Esophagus muscularis mucosa (tissue), 4 donors: ENCODE measurements at regions not wholly inside any gene's neighbourhood (a gene's known extent, or its start where the extent isn't known, plus 50 kb on each side); places are given as distances from the start of the nearest gene placed in this dataset.
"Not testable (repeated sequence)": the region's sequence is repeated elsewhere in the genome, so short reads cannot be mapped to it uniquely, and the experiment has no call there.

Experiments
- DNase-seq: peaks from one replicate; pipeline ENCODE4 v3.0.0-alpha.2; 2017; ENCODE audit errors: extremely low spot score
- H3K27ac ChIP-seq, 4 donors: fragments of 200-600 bp; sonication (generic); replicated peaks in 1 of 4; 1 replicate in 3 of 4; 2 replicates in 1 of 4; pipeline ENCODE4 v1.5.1; 2016 to 2019; ENCODE audit warnings: mild to moderate bottlenecking in 1 of 4
- H3K27me3 ChIP-seq, 4 donors: fragments of 200-600 bp; sonication (generic); one replicate each; pipeline versions ENCODE4 v1.5.1 to v1.6.0; 2016 to 2019
- H3K36me3 ChIP-seq, 4 donors: fragments of 200-600 bp; sonication (generic); one replicate each; pipeline ENCODE4 v1.5.1; 2016 to 2019
- H3K4me1 ChIP-seq, 4 donors: fragments of 200-600 bp; sonication (generic); one replicate each; pipeline ENCODE4 v1.5.1; 2016 to 2019
- H3K4me3 ChIP-seq, 4 donors: fragments of 200-600 bp; sonication (generic); 1 replicate in 2 of 4; 2 replicates in 2 of 4; pipeline ENCODE4 v1.5.1; 2016 to 2019; ENCODE audit warnings: mild to moderate bottlenecking in 4 of 4, moderate library complexity in 1 of 4
- H3K9me3 ChIP-seq, 4 donors: fragments of 200-600 bp; sonication (generic); 1 replicate in 3 of 4; 2 replicates in 1 of 4; pipeline ENCODE4 v1.5.1; 2016 to 2019
- EP300 ChIP-seq: sonication (generic); formaldehyde crosslinking; IDR thresholded peaks from one replicate; pipeline ENCODE4 v1.6.1; 2017; ENCODE audit warnings: antibody characterized with exemption
- POLR2A ChIP-seq: fragments of 450-650 bp; IDR thresholded peaks from one replicate; pipeline ENCODE4 v1.6.1; 2017; ENCODE audit warnings: antibody characterized with exemption, moderate library complexity, mild to moderate bottlenecking, low read depth
- POLR2AphosphoS5 ChIP-seq, 2 donors: sonication (generic); formaldehyde crosslinking; IDR thresholded peaks; one replicate each; pipeline ENCODE4 v1.6.1; 2017; ENCODE audit warnings: antibody characterized with exemption in 2 of 2
- WGBS: methylation state at CpG from one replicate; pipeline ENCODE4 v1.1.5; 2018; 5-methylcytosine and 5-hydroxymethylcytosine counted together
- intact Hi-C: fragments of 100-400 bp; cut with DNase I; formaldehyde crosslinking; loops from one replicate; pipeline ENCODE4 v1.15.1; 2023
- TF ChIP-seq, protein P1 (sequence below), 3 experiments: fragments of 200-600 bp in 2 of 3; fragments of 450-650 bp in 1 of 3; sonication (generic) in 2 of 3; IDR thresholded peaks; one replicate each; pipeline ENCODE4 v1.5.1; 2017 to 2019; ENCODE audit warnings: antibody characterized with exemption in 3 of 3, mild to moderate bottlenecking in 2 of 3, moderate library complexity in 1 of 3

DNA sequence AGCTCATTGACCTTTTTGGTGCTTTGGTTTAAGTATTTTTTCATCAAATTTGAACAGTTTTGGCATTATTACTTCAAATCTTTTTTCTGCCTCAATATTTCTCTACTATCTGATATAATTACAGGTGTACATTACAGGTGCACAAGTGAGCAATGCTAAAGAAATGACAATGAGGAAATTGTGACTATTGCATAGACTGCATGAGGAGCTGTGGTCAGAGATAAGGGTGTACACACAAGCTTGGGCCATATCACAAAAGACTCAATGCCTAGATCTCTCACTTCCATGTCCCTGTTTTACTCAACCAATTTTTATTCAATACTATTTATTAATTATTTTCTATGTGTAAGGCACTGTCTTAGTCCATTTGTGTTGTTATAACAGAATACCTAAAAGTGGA, 251.0 kb upstream of the UBASH3B start:
- TF ChIP-seq POLR2A (no peak), POLR2AphosphoS5 (IDR thresholded peaks at IDR 0.05) (no peak), EP300 (no peak)
- TF ChIP-seq, protein P1, sequence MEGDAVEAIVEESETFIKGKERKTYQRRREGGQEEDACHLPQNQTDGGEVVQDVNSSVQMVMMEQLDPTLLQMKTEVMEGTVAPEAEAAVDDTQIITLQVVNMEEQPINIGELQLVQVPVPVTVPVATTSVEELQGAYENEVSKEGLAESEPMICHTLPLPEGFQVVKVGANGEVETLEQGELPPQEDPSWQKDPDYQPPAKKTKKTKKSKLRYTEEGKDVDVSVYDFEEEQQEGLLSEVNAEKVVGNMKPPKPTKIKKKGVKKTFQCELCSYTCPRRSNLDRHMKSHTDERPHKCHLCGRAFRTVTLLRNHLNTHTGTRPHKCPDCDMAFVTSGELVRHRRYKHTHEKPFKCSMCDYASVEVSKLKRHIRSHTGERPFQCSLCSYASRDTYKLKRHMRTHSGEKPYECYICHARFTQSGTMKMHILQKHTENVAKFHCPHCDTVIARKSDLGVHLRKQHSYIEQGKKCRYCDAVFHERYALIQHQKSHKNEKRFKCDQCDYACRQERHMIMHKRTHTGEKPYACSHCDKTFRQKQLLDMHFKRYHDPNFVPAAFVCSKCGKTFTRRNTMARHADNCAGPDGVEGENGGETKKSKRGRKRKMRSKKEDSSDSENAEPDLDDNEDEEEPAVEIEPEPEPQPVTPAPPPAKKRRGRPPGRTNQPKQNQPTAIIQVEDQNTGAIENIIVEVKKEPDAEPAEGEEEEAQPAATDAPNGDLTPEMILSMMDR (IDR thresholded peaks at IDR 0.05), result no peak
- no peaks in the 10 kb centered on the region for H3K27me3 ChIP-seq
- H3K27ac ChIP-seq, result no peak overlapping the region
- peaks cover 0 to 6% (median 0%) of the 10 kb centered on the region in 4 donors for H3K4me1 ChIP-seq
- DNase-seq, result no peak
- intact Hi-C loops, result no loop called here
- H3K4me3 ChIP-seq, result no peak overlapping the region
- no peaks in the 10 kb centered on the region for H3K36me3 ChIP-seq
- H3K9me3 ChIP-seq, result no peaks in the 10 kb centered on the region

DNA sequence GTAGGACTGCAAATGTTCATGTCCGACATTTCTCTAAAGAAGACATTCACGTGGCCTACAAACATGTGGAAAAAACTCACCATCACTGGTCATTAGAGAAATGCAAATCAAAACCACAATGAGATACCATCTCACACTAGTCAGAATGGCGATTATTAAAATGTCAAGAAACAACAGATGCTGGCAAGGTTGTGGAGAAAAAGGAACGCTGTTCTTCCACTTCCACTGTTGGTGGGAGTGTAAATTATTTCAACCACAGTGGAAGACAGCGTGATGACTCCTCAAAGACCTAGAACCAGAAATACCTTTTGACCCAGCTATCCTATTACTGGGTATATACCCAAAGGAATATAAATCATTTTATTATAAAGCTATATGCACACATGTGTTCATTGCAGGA, 253.9 kb upstream of the UBASH3B start:
- intact Hi-C loops, H3K4me3 ChIP-seq, H3K9me3 ChIP-seq, H3K27ac ChIP-seq, H3K27me3 ChIP-seq, H3K36me3 ChIP-seq, H3K4me1 ChIP-seq, DNase-seq: not testable (repeated sequence)
- WGBS, result 81% methylated on average over 5 of the region's 5 CpGs

DNA sequence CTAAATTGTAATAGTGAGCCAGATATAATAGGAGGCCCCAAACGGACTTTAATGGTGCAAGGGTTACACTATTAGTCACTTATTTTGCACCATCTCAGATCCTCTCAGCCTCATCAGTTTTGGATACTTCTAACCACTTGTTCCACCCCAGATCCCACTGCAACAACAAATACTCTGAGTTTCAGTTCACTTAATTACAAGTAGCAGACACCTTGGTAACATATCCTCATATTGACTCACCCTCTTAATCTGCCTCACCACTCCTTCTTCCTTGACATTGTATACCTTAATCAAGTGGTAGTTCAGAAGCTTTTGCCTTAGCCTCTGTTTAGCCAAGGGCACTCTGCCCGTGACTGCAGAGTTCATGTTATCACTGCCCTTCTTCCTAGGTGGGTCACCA, 256.1 kb upstream of the UBASH3B start:
- Histone ChIP-seq H3K4me3 (no peak overlapping the region), H3K4me1 (peaks cover 0 to 4% (median 0%) of the 10 kb centered on the region in 4 donors), H3K36me3 (no peaks in the 10 kb centered on the region), H3K9me3 (no peaks in the 10 kb centered on the region), H3K27ac (no peak overlapping the region), H3K27me3 (no peaks in the 10 kb centered on the region)
- 77% methylated on average over 2 of the region's 2 CpGs for WGBS
- DNase-seq, result no peak
- intact Hi-C loops, result no loop called here
- TF ChIP-seq, protein P1 (IDR thresholded peaks at IDR 0.05), result no peak
- TF ChIP-seq EP300, result no peak
- no peak for TF ChIP-seq POLR2A
- TF ChIP-seq POLR2AphosphoS5 (IDR thresholded peaks at IDR 0.05), result no peak

DNA sequence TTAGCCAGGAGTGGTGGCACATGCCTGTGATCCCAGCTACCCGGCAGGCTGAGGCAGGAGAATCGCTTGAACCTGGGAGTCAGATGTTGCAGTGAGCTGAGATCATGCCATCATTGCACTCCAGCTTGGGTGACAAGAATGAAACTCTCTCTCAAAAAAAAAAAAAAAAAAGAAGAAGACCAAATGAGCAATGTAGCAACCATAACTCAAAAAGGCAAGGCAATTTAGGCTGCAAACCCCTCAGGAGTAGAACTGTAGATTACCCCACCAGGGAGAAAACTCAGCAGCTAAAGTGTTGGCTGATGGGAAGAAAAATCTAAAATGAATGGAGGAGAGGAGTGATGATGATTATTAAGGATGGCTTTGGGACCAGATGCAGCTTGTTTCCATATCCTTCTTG, 256.7 kb upstream of the UBASH3B start:
- 100% methylated on average over 2 of the region's 2 CpGs for WGBS
- H3K4me1 ChIP-seq, result peaks cover 0 to 4% (median 0%) of the 10 kb centered on the region in 4 donors
- H3K36me3 ChIP-seq, result no peaks in the 10 kb centered on the region
- DNase-seq, result no peak
- no peaks in the 10 kb centered on the region for H3K27me3 ChIP-seq
- H3K9me3 ChIP-seq, result no peaks in the 10 kb centered on the region
- TF ChIP-seq, protein P1 (IDR thresholded peaks at IDR 0.05), result no peak
- TF ChIP-seq EP300, result no peak
- TF ChIP-seq POLR2AphosphoS5 (IDR thresholded peaks at IDR 0.05), result no peak
- TF ChIP-seq POLR2A, result no peak
- intact Hi-C loops, result no loop called here
- H3K4me3 ChIP-seq, result no peak overlapping the region
- no peak overlapping the region for H3K27ac ChIP-seq

DNA sequence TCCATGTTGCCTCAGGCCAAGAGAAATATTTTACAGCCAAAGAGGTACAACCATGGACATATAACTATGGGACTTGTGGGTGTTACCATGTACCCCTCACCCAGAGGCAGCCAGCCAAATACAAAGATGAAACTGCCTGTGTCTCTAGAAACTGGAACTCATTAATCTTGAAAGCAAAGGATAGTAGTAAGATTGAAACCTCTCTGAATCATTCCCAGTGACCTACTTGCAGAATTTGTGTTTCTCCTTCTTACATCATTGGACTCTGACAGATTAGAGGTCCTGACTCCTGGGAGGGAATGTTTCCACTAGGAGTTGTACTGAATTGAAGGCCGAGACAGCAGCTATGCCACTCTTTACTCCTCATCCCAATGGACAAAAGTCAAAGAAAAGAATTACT, 257.4 kb upstream of the UBASH3B start:
- intact Hi-C loops, result no loop called here
- H3K4me3 ChIP-seq, result no peak overlapping the region
- H3K36me3 ChIP-seq, result no peaks in the 10 kb centered on the region
- 79% methylated on average over 1 of the region's 1 CpG for WGBS
- TF ChIP-seq POLR2A (no peak), POLR2AphosphoS5 (IDR thresholded peaks at IDR 0.05) (no peak)
- TF ChIP-seq, protein P1 (IDR thresholded peaks at IDR 0.05), result no peak
- no peak for DNase-seq
- no peak overlapping the region for H3K27ac ChIP-seq
- H3K27me3 ChIP-seq, result no peaks in the 10 kb centered on the region
- peaks cover 0 to 4% (median 0%) of the 10 kb centered on the region in 4 donors for H3K4me1 ChIP-seq
- H3K9me3 ChIP-seq, result no peaks in the 10 kb centered on the region
